ENCODE measurements at regions not wholly inside any gene's neighbourhood (a gene's known extent, or its start where the extent isn't known, plus 50 kb on each side); places are given as distances from the start of the nearest gene placed in this dataset.
A peak's percentile ranks its signal among the peaks of the same experiment; 100 is the strongest.

DNA sequence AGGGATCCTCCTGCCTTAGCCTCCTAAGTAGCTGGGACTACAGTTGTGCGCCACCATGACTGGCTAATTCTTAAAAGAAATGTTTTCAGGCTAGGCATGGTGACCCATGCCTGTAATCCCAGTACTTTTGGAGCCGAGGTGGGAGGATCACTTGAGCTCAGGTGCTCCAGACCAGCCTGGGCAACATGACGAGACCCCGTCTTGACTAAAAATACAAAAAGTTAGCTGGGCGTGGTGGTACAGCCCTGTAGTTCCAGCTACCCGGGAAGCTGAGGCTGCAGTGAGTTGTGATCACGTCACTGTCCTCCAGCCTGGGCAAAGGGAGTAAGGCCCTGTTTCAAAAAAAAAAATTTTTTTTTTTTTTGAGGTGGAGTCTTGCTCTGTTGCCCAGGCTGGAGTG is 173.1 kb downstream of the SEC14L1 start:
- TF ChIP-seq, protein P1, sequence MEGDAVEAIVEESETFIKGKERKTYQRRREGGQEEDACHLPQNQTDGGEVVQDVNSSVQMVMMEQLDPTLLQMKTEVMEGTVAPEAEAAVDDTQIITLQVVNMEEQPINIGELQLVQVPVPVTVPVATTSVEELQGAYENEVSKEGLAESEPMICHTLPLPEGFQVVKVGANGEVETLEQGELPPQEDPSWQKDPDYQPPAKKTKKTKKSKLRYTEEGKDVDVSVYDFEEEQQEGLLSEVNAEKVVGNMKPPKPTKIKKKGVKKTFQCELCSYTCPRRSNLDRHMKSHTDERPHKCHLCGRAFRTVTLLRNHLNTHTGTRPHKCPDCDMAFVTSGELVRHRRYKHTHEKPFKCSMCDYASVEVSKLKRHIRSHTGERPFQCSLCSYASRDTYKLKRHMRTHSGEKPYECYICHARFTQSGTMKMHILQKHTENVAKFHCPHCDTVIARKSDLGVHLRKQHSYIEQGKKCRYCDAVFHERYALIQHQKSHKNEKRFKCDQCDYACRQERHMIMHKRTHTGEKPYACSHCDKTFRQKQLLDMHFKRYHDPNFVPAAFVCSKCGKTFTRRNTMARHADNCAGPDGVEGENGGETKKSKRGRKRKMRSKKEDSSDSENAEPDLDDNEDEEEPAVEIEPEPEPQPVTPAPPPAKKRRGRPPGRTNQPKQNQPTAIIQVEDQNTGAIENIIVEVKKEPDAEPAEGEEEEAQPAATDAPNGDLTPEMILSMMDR (IDR thresholded peaks at IDR 0.05; ENCODE audit: extremely low read depth, low read depth, low read length): no peak
- no peaks in the 10 kb centered on the region for H4K20me1 ChIP-seq (ENCODE audit: insufficient read depth, low read length)
- no peaks in the 10 kb centered on the region for H3K27me3 ChIP-seq (ENCODE audit: insufficient read depth, low read length)
- H3K79me2 ChIP-seq (ENCODE audit: insufficient read depth, low read length): peaks cover 20% of the 10 kb centered on the region
- DNase-seq (ENCODE audit: insufficient read length, low spot score, missing footprints): no peak
- H2AFZ ChIP-seq (ENCODE audit: low read length): no peak overlapping the region
- H3K4me3 ChIP-seq (ENCODE audit: insufficient read depth, low read length): no peak overlapping the region
- no peaks in the 10 kb centered on the region for H3K9me3 ChIP-seq (ENCODE audit: low read depth, low read length)
- peak overlapping the region; percentile 64 for H3K4me2 ChIP-seq (ENCODE audit: insufficient read depth, low read length)
- H3K27ac ChIP-seq (ENCODE audit: low read depth, low read length): peak overlapping the region; percentile 95
- peaks cover 50% of the 10 kb centered on the region for H3K4me1 ChIP-seq (ENCODE audit: insufficient read depth, low read length)
- no peaks in the 10 kb centered on the region for H3K36me3 ChIP-seq (ENCODE audit: insufficient read depth, low read length)

DNA sequence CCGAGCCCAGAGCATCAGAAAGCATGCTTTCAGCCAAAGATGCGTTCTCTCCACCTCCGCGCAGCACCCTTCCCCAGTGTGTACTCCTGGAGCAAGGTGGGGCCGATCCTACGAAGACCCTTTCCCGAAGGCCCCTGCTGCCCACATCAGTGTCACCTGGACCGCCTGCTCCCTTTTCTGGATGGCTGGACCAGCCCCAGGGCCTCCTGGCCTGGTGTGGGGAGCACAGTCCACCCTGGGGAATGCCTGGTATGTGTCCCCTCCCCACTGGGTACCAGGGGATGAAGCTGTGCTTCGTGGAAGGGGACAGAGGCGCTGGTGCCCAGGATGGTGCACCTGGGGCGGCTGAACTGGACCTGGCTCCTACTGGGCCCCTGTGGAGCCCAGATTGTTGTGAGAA is 173.8 kb downstream of the SEC14L1 start:
- Histone ChIP-seq H3K9me3 (ENCODE audit: low read depth, low read length) (no peaks in the 10 kb centered on the region), H3K27ac (ENCODE audit: low read depth, low read length) (no peak overlapping the region), H3K79me2 (ENCODE audit: insufficient read depth, low read length) (peaks cover 20% of the 10 kb centered on the region), H3K36me3 (ENCODE audit: insufficient read depth, low read length) (no peaks in the 10 kb centered on the region), H3K4me1 (ENCODE audit: insufficient read depth, low read length) (peaks cover 50% of the 10 kb centered on the region), H3K27me3 (ENCODE audit: insufficient read depth, low read length) (no peaks in the 10 kb centered on the region), H2AFZ (ENCODE audit: low read length) (no peak overlapping the region), H4K20me1 (ENCODE audit: insufficient read depth, low read length) (no peaks in the 10 kb centered on the region), H3K4me2 (ENCODE audit: insufficient read depth, low read length) (no peak overlapping the region), H3K4me3 (ENCODE audit: insufficient read depth, low read length) (no peak overlapping the region)
- peak; percentile 14 for DNase-seq (ENCODE audit: insufficient read length, low spot score, missing footprints)
- TF ChIP-seq, protein P1 (IDR thresholded peaks at IDR 0.05; ENCODE audit: extremely low read depth, low read depth, low read length): no peak

DNA sequence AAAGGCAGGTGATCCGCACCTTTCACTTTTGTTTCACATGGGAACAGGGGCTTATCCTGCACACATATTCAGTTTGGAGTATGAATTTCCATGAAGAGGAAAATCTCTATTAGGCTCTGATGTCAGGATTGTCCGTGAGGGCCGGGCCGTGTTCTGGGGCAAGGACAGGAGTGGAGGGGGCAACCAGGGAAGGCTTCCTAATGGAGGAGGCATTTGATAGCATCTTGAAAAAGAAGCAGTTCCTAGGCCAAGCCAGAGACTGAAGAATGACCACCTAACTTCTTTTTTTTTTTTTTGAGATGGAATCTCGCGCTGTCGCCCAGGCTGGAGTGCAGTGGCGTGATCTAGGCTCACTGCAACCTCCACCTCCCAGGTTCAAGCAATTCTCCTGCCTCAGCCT is 174.2 kb downstream of the SEC14L1 start:
- Histone ChIP-seq H3K36me3 (ENCODE audit: insufficient read depth, low read length) (no peaks in the 10 kb centered on the region), H3K9me3 (ENCODE audit: low read depth, low read length) (no peaks in the 10 kb centered on the region), H3K4me1 (ENCODE audit: insufficient read depth, low read length) (peaks cover 47% of the 10 kb centered on the region), H2AFZ (ENCODE audit: low read length) (no peak overlapping the region), H3K4me2 (ENCODE audit: insufficient read depth, low read length) (no peak overlapping the region), H3K4me3 (ENCODE audit: insufficient read depth, low read length) (no peak overlapping the region), H3K27me3 (ENCODE audit: insufficient read depth, low read length) (no peaks in the 10 kb centered on the region), H3K79me2 (ENCODE audit: insufficient read depth, low read length) (peaks cover 20% of the 10 kb centered on the region), H4K20me1 (ENCODE audit: insufficient read depth, low read length) (no peaks in the 10 kb centered on the region), H3K27ac (ENCODE audit: low read depth, low read length) (no peak overlapping the region)
- TF ChIP-seq, protein P1 (IDR thresholded peaks at IDR 0.05; ENCODE audit: extremely low read depth, low read depth, low read length): no peak
- no peak for DNase-seq (ENCODE audit: insufficient read length, low spot score, missing footprints)

- Histone ChIP-seq H3K4me2 (ENCODE audit: insufficient read depth, low read length) (peak overlapping the region; percentile 39), H3K27me3 (ENCODE audit: insufficient read depth, low read length) (no peaks in the 10 kb centered on the region), H4K20me1 (ENCODE audit: insufficient read depth, low read length) (no peaks in the 10 kb centered on the region), H3K4me3 (ENCODE audit: insufficient read depth, low read length) (no peak overlapping the region), H3K36me3 (ENCODE audit: insufficient read depth, low read length) (no peaks in the 10 kb centered on the region), H3K9me3 (ENCODE audit: low read depth, low read length) (no peaks in the 10 kb centered on the region), H3K27ac (ENCODE audit: low read depth, low read length) (peak overlapping the region; percentile 81), H3K79me2 (ENCODE audit: insufficient read depth, low read length) (peaks cover 22% of the 10 kb centered on the region), H2AFZ (ENCODE audit: low read length) (peak overlapping the region; percentile 52), H3K4me1 (ENCODE audit: insufficient read depth, low read length) (peaks cover 47% of the 10 kb centered on the region)
- TF ChIP-seq, protein P1 (IDR thresholded peaks at IDR 0.05; ENCODE audit: extremely low read depth, low read depth, low read length): no peak
- DNase-seq (ENCODE audit: insufficient read length, low spot score, missing footprints): peak; percentile 87
Observed at GRCh38 chr17:77315551-77316190, 174.9 kb downstream of the SEC14L1 start.
